Hepatocyte (in vitro differentiated cells): ENCODE measurements at regions not wholly inside any gene's neighbourhood (a gene's known extent, or its start where the extent isn't known, plus 50 kb on each side); places are given as distances from the start of the nearest gene placed in this dataset.

ENCODE experiments used
- EZH2 ChIP-seq: fragments of 200-600 bp; sonication (generic); IDR thresholded peaks from 2 replicates; pipeline ENCODE4 v1.6.1; 2016; ENCODE audit warnings: antibody characterized with exemption, mild to moderate bottlenecking, borderline replicate concordance
- EZH2phosphoT487 ChIP-seq: fragments of 200-600 bp; sonication (generic); IDR thresholded peaks from one replicate; pipeline ENCODE4 v1.6.1; 2018; ENCODE audit warnings: antibody characterized with exemption, mild to moderate bottlenecking, low read depth, moderate library complexity; ENCODE audit not compliant: unreplicated experiment, severe bottlenecking
- TF ChIP-seq, protein P1 (sequence below): fragments of 200-600 bp; sonication (generic); IDR thresholded peaks from 2 replicates; pipeline ENCODE4 v1.5.1; 2016; ENCODE audit warnings: antibody characterized with exemption, mild to moderate bottlenecking; ENCODE audit not compliant: poor library complexity

GRCh38 chr11:13128354-13128753 lies 119.2 kb downstream of the RASSF10 start:
- TF ChIP-seq EZH2 (no peak), EZH2phosphoT487 (no peak)
- TF ChIP-seq, protein P1, sequence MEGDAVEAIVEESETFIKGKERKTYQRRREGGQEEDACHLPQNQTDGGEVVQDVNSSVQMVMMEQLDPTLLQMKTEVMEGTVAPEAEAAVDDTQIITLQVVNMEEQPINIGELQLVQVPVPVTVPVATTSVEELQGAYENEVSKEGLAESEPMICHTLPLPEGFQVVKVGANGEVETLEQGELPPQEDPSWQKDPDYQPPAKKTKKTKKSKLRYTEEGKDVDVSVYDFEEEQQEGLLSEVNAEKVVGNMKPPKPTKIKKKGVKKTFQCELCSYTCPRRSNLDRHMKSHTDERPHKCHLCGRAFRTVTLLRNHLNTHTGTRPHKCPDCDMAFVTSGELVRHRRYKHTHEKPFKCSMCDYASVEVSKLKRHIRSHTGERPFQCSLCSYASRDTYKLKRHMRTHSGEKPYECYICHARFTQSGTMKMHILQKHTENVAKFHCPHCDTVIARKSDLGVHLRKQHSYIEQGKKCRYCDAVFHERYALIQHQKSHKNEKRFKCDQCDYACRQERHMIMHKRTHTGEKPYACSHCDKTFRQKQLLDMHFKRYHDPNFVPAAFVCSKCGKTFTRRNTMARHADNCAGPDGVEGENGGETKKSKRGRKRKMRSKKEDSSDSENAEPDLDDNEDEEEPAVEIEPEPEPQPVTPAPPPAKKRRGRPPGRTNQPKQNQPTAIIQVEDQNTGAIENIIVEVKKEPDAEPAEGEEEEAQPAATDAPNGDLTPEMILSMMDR, result no peak
